Activated naive CD8-positive, alpha-beta T cell treated with anti-CD3 and anti-CD28 coated beads, Interleukin-2, amount 50 U/mL, for 24 hours (primary cell): ENCODE measurements at regions not wholly inside any gene's neighbourhood (a gene's known extent, or its start where the extent isn't known, plus 50 kb on each side); places are given as distances from the start of the nearest gene placed in this dataset.

ENCODE experiments used
- ATAC-seq: fragments of 150-1000 bp; cut with Tn5 transposase; one replicate; pipeline ENCODE4 v1.10.0; 2021
- DNase-seq: peaks from one replicate; pipeline ENCODE4 v3.0.0; 2021
- H3K27ac Mint-ChIP-seq: one replicate; pipeline ENCODE4 v1.8.0; 2021; ENCODE audit warnings: mild to moderate bottlenecking, mixed read lengths
- H3K27me3 Mint-ChIP-seq: one replicate; pipeline ENCODE4 v1.8.0; 2021; ENCODE audit warnings: mixed read lengths
- H3K36me3 Mint-ChIP-seq: one replicate; pipeline ENCODE4 v1.8.0; 2021; ENCODE audit warnings: low read depth, mixed read lengths
- H3K4me1 Mint-ChIP-seq: one replicate; pipeline ENCODE4 v1.8.0; 2021; ENCODE audit warnings: mixed read lengths
- H3K4me3 Mint-ChIP-seq: one replicate; pipeline ENCODE4 v1.8.0; 2021; ENCODE audit warnings: mild to moderate bottlenecking, moderate library complexity, mixed read lengths
- H3K9me3 Mint-ChIP-seq: one replicate; pipeline ENCODE4 v1.8.0; 2021; ENCODE audit warnings: mixed read lengths

GRCh38 chr1:218211241-218211640 lies 73.9 kb upstream of the RRP15 start:
- DNase-seq: no peak
- ATAC-seq: no peak
- no peak overlapping the region for H3K27ac Mint-ChIP-seq
- no peaks in the 10 kb centered on the region for H3K36me3 Mint-ChIP-seq
- peaks cover 13% of the 10 kb centered on the region for H3K27me3 Mint-ChIP-seq
- H3K4me3 Mint-ChIP-seq: no peak overlapping the region
- no peaks in the 10 kb centered on the region for H3K9me3 Mint-ChIP-seq
- no peaks in the 10 kb centered on the region for H3K4me1 Mint-ChIP-seq

- DNase-seq: no peak
- no peaks in the 10 kb centered on the region for H3K9me3 Mint-ChIP-seq
- no peak for ATAC-seq
- H3K4me1 Mint-ChIP-seq: no peaks in the 10 kb centered on the region
- no peak overlapping the region for H3K4me3 Mint-ChIP-seq
- no peak overlapping the region for H3K27ac Mint-ChIP-seq
- H3K27me3 Mint-ChIP-seq: peaks cover 14% of the 10 kb centered on the region
- H3K36me3 Mint-ChIP-seq: no peaks in the 10 kb centered on the region
Observed at GRCh38 chr1:218217040-218217439, 68.1 kb upstream of the RRP15 start.

DNA sequence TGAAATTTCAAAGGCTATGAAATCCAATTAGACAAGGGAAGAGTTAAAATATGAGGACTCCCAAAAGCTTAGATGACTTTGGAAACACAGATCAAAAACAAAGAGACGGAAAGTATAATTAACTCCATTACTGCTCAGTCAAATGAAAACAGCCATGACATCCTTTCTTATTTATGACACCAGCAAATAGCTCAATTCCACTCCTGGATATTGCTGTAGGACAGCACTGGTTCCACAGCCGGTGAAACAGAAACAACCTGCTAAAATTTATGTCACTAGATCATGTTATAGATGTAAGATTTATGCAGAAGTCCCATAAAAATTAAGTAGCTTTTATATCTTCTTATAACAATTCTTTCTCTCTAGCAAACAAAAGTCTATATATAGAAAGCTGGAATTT lies 65.6 kb upstream of the RRP15 start:
- DNase-seq (no peak), ATAC-seq (no peak)
- Mint-ChIP-seq H3K27me3 (peaks cover 11% of the 10 kb centered on the region), H3K9me3 (no peaks in the 10 kb centered on the region), H3K4me1 (no peaks in the 10 kb centered on the region), H3K36me3 (no peaks in the 10 kb centered on the region), H3K27ac (no peak overlapping the region), H3K4me3 (no peak overlapping the region)

GRCh38 chr1:218224101-218224500 lies 61.0 kb upstream of the RRP15 start:
- Mint-ChIP-seq H3K4me3 (no peak overlapping the region), H3K27ac (no peak overlapping the region), H3K9me3 (no peaks in the 10 kb centered on the region), H3K4me1 (no peaks in the 10 kb centered on the region), H3K27me3 (peaks cover 2% of the 10 kb centered on the region), H3K36me3 (no peaks in the 10 kb centered on the region)
- DNase-seq (no peak), ATAC-seq (no peak)

DNA sequence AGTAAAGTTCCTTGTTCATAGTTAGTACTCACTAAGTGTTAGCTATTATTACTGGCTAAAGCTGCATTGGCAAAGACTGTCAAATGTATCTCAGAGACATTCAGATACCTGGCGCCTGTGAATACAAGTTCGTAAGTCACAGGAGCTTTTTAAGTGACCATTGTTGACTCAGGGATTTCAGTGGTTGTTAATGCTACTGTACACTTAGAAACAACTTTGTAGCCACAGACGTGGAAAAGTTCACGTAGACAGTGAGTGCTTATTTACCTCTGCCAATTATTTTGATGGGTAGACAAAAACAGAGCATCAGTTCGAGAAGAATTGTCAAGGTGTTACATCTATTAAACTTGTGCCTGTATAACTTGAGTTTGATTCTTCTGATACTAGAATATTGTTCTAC lies 59.1 kb upstream of the RRP15 start:
- no peak overlapping the region for H3K27ac Mint-ChIP-seq
- no peaks in the 10 kb centered on the region for H3K36me3 Mint-ChIP-seq
- peaks cover 2% of the 10 kb centered on the region for H3K27me3 Mint-ChIP-seq
- ATAC-seq: no peak
- no peak for DNase-seq
- H3K4me1 Mint-ChIP-seq: no peaks in the 10 kb centered on the region
- H3K4me3 Mint-ChIP-seq: no peak overlapping the region
- no peaks in the 10 kb centered on the region for H3K9me3 Mint-ChIP-seq
